GM08714 (cell line): ENCODE measurements at regions not wholly inside any gene's neighbourhood (a gene's known extent, or its start where the extent isn't known, plus 50 kb on each side); places are given as distances from the start of the nearest gene placed in this dataset.
"Not testable (repeated sequence)": the region's sequence is repeated elsewhere in the genome, so short reads cannot be mapped to it uniquely, and the experiment has no call there.

Source experiments
- H3K4me3 ChIP-seq: fragments of 200-500 bp; sonication (Bioruptor generic); 2 replicates; pipeline ENCODE4 v1.5.1; 2014; ENCODE audit warnings: mild to moderate bottlenecking, low read length, inconsistent platforms
- ZNF274 ChIP-seq: IDR thresholded peaks from 2 replicates; pipeline ENCODE4 v1.6.1; 2012; ENCODE audit warnings: mild to moderate bottlenecking, low read depth, low read length

GRCh38 chr12:76190299-76190698, 105.8 kb upstream of the NAP1L1 start:
- no peak for TF ChIP-seq ZNF274
- H3K4me3 ChIP-seq, result no peak overlapping the region

DNA sequence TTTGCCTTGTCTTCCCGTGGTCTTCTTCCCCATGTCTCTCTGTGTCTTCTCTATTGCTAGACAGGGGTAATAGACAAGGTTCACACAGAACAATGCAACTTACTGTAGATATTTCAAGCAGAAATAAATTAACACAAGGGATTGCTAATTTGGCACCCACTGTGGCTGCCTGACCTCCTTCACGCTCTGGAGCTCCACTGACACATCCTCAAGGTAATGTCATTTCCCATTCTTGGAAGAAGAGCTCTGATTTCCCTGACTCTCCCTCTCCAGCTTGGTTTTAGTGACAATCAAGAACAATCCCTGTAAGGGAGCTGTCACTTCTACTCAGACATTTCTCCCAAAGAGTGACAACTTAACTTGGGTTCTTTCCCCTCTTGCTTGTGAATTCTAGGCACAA, 105.4 kb upstream of the NAP1L1 start:
- TF ChIP-seq ZNF274, result no peak

DNA sequence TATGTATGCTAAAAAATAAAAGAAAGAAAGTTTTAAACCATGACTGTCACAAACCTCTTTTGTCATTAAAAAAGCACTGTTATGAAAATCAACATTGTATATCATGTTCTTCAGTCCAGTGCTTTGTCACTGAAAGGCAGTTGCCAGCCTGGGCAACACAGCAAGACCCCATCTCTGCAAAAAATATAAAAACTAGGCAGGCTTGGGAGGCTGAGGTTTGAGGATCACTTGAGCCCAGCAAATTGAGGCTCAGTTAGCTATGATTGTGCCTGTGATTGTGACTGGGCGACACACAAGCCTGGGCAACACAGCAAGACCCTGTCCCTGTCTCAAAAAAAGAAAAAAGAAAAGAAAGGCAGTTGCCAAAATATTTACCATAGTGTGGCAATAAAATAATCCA, 102.7 kb upstream of the NAP1L1 start:
- H3K4me3 ChIP-seq, result no peak overlapping the region
- TF ChIP-seq ZNF274, result no peak

More for the DNA sequence above, 105.4 kb upstream of the NAP1L1 start:
- H3K4me3 ChIP-seq, result no peak overlapping the region

GRCh38 chr12:76186131-76186906, 101.8 kb upstream of the NAP1L1 start:
- H3K4me3 ChIP-seq, result no peak overlapping the region
- no peak for TF ChIP-seq ZNF274

DNA sequence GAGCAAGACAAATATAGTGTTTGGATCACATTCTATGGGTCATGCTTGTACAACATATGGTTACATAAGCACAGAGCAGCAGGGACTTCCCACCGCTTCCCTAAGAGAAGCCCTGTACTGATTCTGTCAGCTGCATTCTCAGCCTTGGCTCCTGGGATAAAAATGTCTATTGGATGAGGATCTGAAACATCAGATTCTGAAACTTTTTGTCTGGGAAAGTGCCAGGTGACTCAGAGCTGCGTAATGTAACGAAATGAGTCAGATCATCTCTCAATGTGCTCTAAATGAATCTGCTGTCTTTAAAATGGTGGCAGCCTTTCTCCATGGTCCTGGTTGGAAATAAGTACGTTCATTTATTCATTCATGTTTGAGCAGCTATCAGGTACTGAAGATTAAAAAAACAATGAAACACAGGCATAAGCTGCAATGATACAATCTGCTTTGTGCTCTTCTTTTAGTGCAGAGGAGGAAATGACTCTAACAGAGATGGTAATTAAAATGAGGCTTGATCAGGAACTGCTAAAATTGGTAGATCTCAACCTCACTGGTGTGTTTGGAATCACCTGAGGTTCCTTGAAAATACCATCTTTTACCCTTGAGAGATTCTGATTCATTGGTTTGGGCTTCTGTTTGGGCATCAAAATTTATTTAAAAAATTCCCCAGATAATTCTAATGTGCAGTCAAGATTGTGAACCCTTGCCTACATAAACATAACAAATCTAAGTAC, 99.1 kb upstream of the NAP1L1 start:
- no peak overlapping the region for H3K4me3 ChIP-seq
- no peak for TF ChIP-seq ZNF274

DNA sequence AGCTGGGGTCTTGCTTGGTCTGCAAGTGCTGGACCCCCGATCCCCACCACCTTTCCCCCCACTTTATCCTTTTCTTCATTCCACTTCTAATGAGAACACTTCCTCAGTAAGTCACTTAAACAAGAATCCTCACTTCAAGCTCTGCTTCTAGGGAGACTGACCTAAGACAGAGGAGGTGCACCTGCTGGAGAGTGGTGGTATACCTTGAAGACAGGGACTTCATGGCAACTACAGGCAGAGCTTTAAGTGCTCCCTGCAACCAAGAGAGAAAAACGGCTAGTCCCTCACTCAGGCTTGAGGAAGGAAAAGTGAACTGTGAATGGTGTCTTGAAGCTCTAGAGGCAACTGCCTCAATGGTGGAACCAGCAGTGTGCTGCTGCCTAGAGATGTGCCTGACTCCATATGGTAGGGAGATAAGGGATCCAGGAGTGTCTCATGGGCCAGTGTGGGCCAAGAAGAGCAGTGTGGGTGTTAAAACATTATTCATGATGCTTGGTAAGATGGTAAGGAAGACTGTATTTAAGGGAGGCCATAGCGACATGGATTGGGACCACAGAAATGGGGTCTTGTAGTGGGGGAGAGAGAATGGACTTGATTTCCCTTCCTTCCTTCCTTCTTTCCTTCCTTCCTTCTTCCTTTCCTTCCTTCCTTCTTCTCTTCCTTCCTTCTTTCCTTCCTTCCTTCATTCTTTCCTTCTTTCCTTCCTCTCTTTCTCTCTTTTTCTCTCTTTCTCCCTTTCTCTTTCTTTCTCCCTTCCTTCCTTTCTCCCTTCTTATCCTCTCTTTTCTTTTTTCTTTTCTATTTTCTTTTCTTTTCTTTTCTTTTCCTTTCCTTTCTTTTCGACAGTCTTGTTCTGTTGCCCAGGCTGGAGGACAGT, 96.2 kb upstream of the NAP1L1 start:
- no peak for TF ChIP-seq ZNF274
- H3K4me3 ChIP-seq, result no peak overlapping the region

- TF ChIP-seq ZNF274, result no peak
- no peak overlapping the region for H3K4me3 ChIP-seq
These were observed 94.0 kb upstream of the NAP1L1 start for GRCh38 chr12:76178452-76178851.

GRCh38 chr12:76177821-76178220, 93.3 kb upstream of the NAP1L1 start:
- TF ChIP-seq ZNF274, result no peak
- no peak overlapping the region for H3K4me3 ChIP-seq

- H3K4me3 ChIP-seq, result no peak overlapping the region
- no peak for TF ChIP-seq ZNF274
These were observed 92.5 kb upstream of the NAP1L1 start for GRCh38 chr12:76176940-76177339.

GRCh38 chr12:76175946-76176345, 91.5 kb upstream of the NAP1L1 start:
- not testable (repeated sequence) for H3K4me3 ChIP-seq

- H3K4me3 ChIP-seq, result no peak overlapping the region
- TF ChIP-seq ZNF274, result no peak
These were observed 89.3 kb upstream of the NAP1L1 start for GRCh38 chr12:76173756-76174155.

DNA sequence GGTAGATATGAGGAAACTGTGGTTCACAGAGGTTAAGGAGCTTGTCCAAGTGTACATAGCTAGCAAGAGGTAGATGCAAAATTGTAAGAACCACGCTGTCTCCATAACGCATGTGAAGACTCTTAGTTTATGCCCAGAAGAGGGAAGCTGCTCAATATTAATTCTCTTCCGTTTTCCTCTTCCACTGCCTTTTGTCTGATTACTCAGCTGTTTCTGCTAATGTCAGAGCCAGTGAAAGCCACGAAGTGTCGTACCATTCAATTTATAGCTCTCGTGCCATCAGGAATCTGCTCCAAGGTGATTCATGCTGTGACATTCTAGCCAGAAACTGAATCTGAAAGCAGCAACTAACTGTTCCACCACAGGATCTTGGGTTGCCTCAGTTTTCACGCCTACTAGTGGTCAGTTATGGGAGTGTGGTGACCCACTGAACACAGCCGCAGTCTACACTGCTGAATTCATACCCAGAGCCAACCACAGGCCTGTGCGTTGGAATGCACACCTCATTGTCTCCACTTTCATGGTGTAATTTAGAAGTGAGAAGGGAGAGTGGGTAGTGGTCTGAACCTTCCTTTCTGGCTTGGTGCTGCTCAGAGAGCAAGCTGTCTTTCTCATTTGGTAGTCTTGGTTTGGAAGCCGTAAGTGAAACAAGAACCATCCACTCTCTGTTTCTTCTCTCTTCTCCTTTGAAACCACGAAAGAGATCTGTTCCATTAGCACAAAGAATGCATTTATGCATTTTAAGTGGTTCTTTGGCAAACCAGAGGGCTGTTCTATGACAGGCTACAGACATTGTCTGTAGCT, 74.2 kb upstream of the NAP1L1 start:
- peak overlapping the region; percentile 21; the same call in 1 of the 2 replicates for H3K4me3 ChIP-seq
- TF ChIP-seq ZNF274, result no peak

GRCh38 chr12:76156726-76157125, 72.2 kb upstream of the NAP1L1 start:
- no peak overlapping the region for H3K4me3 ChIP-seq
- TF ChIP-seq ZNF274, result no peak

DNA sequence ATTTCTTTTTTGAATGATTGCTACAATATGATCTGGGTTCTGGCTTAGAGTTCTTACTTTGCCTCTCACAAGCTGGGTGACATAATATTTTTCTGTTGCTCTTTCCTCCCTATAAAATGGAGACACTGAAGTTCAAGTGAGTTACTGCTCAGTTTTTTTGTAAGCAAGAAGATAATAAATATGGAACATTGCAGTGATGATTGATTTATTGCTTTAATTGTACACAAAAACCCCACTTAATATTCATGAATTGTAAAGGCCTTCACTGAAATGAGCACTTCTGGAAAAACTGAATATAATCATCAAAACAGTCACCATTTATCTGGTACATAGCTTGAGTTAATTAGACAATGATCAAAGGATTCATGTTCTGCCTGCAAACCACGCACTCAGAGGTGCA, 71.8 kb upstream of the NAP1L1 start:
- no peak overlapping the region for H3K4me3 ChIP-seq
- no peak for TF ChIP-seq ZNF274
